ENCODE measurements at regions not wholly inside any gene's neighbourhood (a gene's known extent, or its start where the extent isn't known, plus 50 kb on each side); places are given as distances from the start of the nearest gene placed in this dataset.
"Not testable (repeated sequence)": the region's sequence is repeated elsewhere in the genome, so short reads cannot be mapped to it uniquely, and the experiment has no call there.

DNA sequence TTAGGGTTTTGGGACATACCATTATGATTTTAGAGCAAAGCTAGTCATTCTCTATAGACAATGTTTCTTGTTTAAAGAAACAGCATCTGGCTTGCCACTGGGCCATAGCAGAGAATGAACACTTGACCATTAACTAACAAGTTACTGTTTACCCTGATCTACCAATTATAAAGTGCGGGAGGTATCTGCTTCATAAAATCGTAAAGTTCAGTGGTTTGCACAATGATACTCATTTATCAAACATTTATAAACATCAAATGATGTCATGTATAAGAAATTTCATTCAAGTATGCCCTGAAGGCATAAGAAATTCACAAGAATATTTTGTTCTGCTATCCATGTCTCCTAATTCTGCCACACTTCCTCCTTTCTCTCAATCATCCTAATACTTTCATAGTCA lies 139.2 kb downstream of the PCDH20 start:
- no peak for ATAC-seq
- TF ChIP-seq ARNTL (CRISPR knock-in tag; IDR thresholded peaks at IDR 0.05; ENCODE audit: borderline replicate concordance, low read depth), result no peak
- TF ChIP-seq, protein P1, sequence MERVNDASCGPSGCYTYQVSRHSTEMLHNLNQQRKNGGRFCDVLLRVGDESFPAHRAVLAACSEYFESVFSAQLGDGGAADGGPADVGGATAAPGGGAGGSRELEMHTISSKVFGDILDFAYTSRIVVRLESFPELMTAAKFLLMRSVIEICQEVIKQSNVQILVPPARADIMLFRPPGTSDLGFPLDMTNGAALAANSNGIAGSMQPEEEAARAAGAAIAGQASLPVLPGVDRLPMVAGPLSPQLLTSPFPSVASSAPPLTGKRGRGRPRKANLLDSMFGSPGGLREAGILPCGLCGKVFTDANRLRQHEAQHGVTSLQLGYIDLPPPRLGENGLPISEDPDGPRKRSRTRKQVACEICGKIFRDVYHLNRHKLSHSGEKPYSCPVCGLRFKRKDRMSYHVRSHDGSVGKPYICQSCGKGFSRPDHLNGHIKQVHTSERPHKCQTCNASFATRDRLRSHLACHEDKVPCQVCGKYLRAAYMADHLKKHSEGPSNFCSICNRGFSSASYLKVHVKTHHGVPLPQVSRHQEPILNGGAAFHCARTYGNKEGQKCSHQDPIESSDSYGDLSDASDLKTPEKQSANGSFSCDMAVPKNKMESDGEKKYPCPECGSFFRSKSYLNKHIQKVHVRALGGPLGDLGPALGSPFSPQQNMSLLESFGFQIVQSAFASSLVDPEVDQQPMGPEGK (CRISPR knock-in tag; IDR thresholded peaks at IDR 0.05; ENCODE audit: borderline replicate concordance), result no peak
- no peak for TF ChIP-seq PPARA (CRISPR knock-in tag; IDR thresholded peaks at IDR 0.05; ENCODE audit: borderline replicate concordance)
- no peak for TF ChIP-seq TOX (CRISPR knock-in tag; IDR thresholded peaks at IDR 0.05; ENCODE audit: borderline replicate concordance)
- no peak for TF ChIP-seq BACH2 (CRISPR knock-in tag; IDR thresholded peaks at IDR 0.05; ENCODE audit: borderline replicate concordance)
- no peak for TF ChIP-seq SNAI2 (CRISPR knock-in tag; IDR thresholded peaks at IDR 0.05)
- TF ChIP-seq ZC3H10 (CRISPR knock-in tag; IDR thresholded peaks at IDR 0.05), result no peak
- TF ChIP-seq ZFP3 (CRISPR knock-in tag; IDR thresholded peaks at IDR 0.05), result no peak
- TF ChIP-seq RARB (CRISPR knock-in tag; IDR thresholded peaks at IDR 0.05), result no peak

DNA sequence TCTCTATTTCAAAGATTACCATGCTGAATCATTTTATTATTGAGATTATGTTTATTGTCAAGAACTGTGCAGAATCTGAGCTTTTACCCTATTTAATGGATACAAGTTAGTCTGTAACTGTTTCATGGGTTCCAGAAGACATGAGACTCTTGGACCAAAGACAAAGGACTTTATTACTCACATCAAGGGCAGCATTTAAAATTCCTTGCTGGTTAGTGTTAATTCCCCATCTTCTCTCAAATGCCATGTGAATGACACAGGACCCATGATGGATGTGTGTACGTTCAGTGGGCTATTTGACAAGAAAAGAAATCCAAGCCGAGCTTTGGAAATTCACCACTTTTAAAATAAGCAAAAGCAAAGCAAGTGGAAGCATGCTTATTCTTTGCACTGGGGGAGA lies 139.9 kb downstream of the PCDH20 start:
- ATAC-seq, result no peak
- TF ChIP-seq PPARA (CRISPR knock-in tag; IDR thresholded peaks at IDR 0.05; ENCODE audit: borderline replicate concordance), result no peak

DNA sequence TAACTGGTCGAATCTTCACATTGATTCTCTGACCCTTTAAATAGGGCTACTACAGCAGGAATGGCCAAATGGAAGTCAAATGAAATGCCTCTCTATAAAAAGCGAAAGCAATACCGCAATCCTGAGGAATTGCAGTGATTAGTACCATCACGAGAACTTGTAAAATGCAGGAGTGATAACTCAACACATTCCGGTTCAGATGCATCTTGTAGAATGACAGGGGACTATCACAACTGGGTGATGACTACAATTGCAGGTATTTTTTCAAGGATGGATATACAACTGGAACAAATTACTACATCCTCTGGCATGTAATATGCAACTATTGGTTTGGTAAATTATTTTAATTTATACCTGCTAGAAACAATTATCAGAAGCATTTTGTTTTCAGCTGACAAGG lies 140.4 kb downstream of the PCDH20 start:
- ATAC-seq, result no peak
- TF ChIP-seq, protein P2, sequence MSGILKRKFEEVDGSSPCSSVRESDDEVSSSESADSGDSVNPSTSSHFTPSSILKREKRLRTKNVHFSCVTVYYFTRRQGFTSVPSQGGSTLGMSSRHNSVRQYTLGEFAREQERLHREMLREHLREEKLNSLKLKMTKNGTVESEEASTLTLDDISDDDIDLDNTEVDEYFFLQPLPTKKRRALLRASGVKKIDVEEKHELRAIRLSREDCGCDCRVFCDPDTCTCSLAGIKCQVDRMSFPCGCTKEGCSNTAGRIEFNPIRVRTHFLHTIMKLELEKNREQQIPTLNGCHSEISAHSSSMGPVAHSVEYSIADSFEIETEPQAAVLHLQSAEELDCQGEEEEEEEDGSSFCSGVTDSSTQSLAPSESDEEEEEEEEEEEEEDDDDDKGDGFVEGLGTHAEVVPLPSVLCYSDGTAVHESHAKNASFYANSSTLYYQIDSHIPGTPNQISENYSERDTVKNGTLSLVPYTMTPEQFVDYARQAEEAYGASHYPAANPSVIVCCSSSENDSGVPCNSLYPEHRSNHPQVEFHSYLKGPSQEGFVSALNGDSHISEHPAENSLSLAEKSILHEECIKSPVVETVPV (CRISPR knock-in tag; IDR thresholded peaks at IDR 0.05), result no peak
- TF ChIP-seq ZFP30 (CRISPR knock-in tag; IDR thresholded peaks at IDR 0.05) (no peak), GLIS3 (CRISPR knock-in tag; IDR thresholded peaks at IDR 0.05) (no peak), OSR1 (CRISPR knock-in tag; IDR thresholded peaks at IDR 0.05) (no peak), ESRRG (CRISPR knock-in tag; IDR thresholded peaks at IDR 0.05) (no peak), SNAI2 (CRISPR knock-in tag; IDR thresholded peaks at IDR 0.05) (no peak), ZFP3 (CRISPR knock-in tag; IDR thresholded peaks at IDR 0.05) (no peak), ZNF565 (CRISPR knock-in tag; conservative IDR thresholded peaks at IDR 0.05; ENCODE audit: low read depth) (no peak), TOX (CRISPR knock-in tag; IDR thresholded peaks at IDR 0.05; ENCODE audit: borderline replicate concordance) (no peak), ARNTL (CRISPR knock-in tag; IDR thresholded peaks at IDR 0.05; ENCODE audit: borderline replicate concordance, low read depth) (no peak), ZNF70 (CRISPR knock-in tag; IDR thresholded peaks at IDR 0.05) (no peak), ZC3H10 (CRISPR knock-in tag; IDR thresholded peaks at IDR 0.05) (no peak)
- TF ChIP-seq, protein P3, sequence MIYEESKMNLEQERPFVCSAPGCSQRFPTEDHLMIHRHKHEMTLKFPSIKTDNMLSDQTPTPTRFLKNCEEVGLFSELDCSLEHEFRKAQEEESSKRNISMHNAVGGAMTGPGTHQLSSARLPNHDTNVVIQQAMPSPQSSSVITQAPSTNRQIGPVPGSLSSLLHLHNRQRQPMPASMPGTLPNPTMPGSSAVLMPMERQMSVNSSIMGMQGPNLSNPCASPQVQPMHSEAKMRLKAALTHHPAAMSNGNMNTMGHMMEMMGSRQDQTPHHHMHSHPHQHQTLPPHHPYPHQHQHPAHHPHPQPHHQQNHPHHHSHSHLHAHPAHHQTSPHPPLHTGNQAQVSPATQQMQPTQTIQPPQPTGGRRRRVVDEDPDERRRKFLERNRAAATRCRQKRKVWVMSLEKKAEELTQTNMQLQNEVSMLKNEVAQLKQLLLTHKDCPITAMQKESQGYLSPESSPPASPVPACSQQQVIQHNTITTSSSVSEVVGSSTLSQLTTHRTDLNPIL (CRISPR knock-in tag; IDR thresholded peaks at IDR 0.05; ENCODE audit: low read depth), result no peak
- TF ChIP-seq, protein P4, sequence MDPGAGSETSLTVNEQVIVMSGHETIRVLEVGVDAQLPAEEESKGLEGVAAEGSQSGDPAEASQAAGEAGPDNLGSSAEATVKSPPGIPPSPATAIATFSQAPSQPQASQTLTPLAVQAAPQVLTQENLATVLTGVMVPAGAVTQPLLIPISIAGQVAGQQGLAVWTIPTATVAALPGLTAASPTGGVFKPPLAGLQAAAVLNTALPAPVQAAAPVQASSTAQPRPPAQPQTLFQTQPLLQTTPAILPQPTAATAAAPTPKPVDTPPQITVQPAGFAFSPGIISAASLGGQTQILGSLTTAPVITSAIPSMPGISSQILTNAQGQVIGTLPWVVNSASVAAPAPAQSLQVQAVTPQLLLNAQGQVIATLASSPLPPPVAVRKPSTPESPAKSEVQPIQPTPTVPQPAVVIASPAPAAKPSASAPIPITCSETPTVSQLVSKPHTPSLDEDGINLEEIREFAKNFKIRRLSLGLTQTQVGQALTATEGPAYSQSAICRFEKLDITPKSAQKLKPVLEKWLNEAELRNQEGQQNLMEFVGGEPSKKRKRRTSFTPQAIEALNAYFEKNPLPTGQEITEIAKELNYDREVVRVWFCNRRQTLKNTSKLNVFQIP (CRISPR knock-in tag; IDR thresholded peaks at IDR 0.05; ENCODE audit: borderline replicate concordance, low read depth), result no peak
- TF ChIP-seq, protein P5, sequence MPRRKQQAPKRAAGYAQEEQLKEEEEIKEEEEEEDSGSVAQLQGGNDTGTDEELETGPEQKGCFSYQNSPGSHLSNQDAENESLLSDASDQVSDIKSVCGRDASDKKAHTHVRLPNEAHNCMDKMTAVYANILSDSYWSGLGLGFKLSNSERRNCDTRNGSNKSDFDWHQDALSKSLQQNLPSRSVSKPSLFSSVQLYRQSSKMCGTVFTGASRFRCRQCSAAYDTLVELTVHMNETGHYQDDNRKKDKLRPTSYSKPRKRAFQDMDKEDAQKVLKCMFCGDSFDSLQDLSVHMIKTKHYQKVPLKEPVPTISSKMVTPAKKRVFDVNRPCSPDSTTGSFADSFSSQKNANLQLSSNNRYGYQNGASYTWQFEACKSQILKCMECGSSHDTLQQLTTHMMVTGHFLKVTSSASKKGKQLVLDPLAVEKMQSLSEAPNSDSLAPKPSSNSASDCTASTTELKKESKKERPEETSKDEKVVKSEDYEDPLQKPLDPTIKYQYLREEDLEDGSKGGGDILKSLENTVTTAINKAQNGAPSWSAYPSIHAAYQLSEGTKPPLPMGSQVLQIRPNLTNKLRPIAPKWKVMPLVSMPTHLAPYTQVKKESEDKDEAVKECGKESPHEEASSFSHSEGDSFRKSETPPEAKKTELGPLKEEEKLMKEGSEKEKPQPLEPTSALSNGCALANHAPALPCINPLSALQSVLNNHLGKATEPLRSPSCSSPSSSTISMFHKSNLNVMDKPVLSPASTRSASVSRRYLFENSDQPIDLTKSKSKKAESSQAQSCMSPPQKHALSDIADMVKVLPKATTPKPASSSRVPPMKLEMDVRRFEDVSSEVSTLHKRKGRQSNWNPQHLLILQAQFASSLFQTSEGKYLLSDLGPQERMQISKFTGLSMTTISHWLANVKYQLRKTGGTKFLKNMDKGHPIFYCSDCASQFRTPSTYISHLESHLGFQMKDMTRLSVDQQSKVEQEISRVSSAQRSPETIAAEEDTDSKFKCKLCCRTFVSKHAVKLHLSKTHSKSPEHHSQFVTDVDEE (CRISPR knock-in tag; IDR thresholded peaks at IDR 0.05), result no peak
- TF ChIP-seq, protein P1 (CRISPR knock-in tag; IDR thresholded peaks at IDR 0.05; ENCODE audit: borderline replicate concordance), result no peak

DNA sequence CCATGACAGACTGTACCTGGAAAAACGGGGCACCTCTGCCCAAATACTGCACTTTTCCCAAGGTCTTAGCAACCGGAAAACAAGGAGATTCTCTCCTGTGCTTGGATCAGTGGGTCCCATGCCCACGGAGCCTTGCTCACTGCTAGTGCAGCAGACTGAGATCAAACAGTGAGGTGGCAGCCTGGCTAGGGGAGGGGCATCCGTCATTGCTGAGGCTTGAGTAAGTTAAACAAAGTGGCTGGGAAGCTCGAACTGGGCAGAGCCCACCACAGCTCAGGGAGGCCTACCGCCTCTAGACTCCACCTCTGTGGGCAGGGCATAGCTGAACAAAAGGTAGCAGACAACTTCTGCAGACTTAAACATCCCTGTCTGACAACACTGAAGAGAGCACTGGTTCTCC lies 148.8 kb downstream of the PCDH20 start:
- not testable (repeated sequence) for ATAC-seq

Measured in SK-N-SH treated with all-trans-retinoic acid at 6 μM for 48 hours (cell line).